K562 (cell line): ENCODE measurements at regions not wholly inside any gene's neighbourhood (a gene's known extent, or its start where the extent isn't known, plus 50 kb on each side); places are given as distances from the start of the nearest gene placed in this dataset.
A peak's percentile ranks its signal among the peaks of the same experiment; 100 is the strongest.

Experiments
- DACH1 ChIP-seq: fragments of 450-650 bp; IDR thresholded peaks from 2 replicates; pipeline ENCODE4 v1.6.1; 2018; ENCODE audit not compliant: partially characterized antibody
- PTBP1 ChIP-seq: fragments of 200-400 bp; formaldehyde crosslinking; IDR thresholded peaks from 2 replicates; pipeline ENCODE4 v1.6.1; 2017; ENCODE audit warnings: low read depth, low read length
- PTRF ChIP-seq: fragments of 450-650 bp; IDR thresholded peaks from 2 replicates; pipeline ENCODE4 v1.6.1; 2016; ENCODE audit warnings: mild to moderate bottlenecking, missing genetic modification characterization, missing compliant biosample characterization
- TEAD1 ChIP-seq, 2 experiments: fragments of 450-650 bp in 1 of 2; sonication (generic) in 1 of 2; formaldehyde crosslinking; IDR thresholded peaks; 2 replicates each; pipeline versions ENCODE4 v1.4.0 to v1.8.0; 2020 to 2022; ENCODE audit warnings: mild to moderate bottlenecking in 2 of 2, missing genetic modification reagents in 1 of 2
- ZNF175 ChIP-seq: fragments of 200-800 bp; sonication (Bioruptor generic); IDR thresholded peaks from 2 replicates; pipeline ENCODE4 v1.6.1; 2016; ENCODE audit warnings: low read depth, mild to moderate bottlenecking, missing genetic modification characterization, missing compliant biosample characterization
- ZNF583 ChIP-seq: fragments of 250-450 bp; sonication (Bioruptor Pico); IDR thresholded peaks from 2 replicates; pipeline ENCODE4 v1.4.0; 2020
- TF ChIP-seq, protein P1 (sequence below): fragments of 450-650 bp; IDR thresholded peaks from 2 replicates; pipeline ENCODE4 v1.6.1; 2016; ENCODE audit warnings: low read depth
- TF ChIP-seq, protein P2 (sequence below): fragments of 450-650 bp; IDR thresholded peaks from 2 replicates; pipeline ENCODE4 v1.6.1; 2018; ENCODE audit warnings: mild to moderate bottlenecking, low read depth; ENCODE audit not compliant: partially characterized antibody
- TF ChIP-seq, protein P3 (sequence below): fragments of 450-650 bp; IDR thresholded peaks from one replicate; pipeline ENCODE4 v1.6.1; 2018; ENCODE audit warnings: mild to moderate bottlenecking, moderate library complexity; ENCODE audit not compliant: partially characterized antibody
- TF ChIP-seq, protein P4 (sequence below): fragments of 450-650 bp; conservative IDR thresholded peaks from 2 replicates; pipeline ENCODE4 v1.6.1; 2016; ENCODE audit warnings: missing genetic modification characterization, low read depth, mild to moderate bottlenecking, control low read depth, missing compliant biosample characterization
- TF ChIP-seq, protein P5 (sequence below): fragments of 450-650 bp; formaldehyde crosslinking; IDR thresholded peaks from 2 replicates; pipeline ENCODE4 v1.4.0; 2022; ENCODE audit warnings: mild to moderate bottlenecking, moderate library complexity

DNA sequence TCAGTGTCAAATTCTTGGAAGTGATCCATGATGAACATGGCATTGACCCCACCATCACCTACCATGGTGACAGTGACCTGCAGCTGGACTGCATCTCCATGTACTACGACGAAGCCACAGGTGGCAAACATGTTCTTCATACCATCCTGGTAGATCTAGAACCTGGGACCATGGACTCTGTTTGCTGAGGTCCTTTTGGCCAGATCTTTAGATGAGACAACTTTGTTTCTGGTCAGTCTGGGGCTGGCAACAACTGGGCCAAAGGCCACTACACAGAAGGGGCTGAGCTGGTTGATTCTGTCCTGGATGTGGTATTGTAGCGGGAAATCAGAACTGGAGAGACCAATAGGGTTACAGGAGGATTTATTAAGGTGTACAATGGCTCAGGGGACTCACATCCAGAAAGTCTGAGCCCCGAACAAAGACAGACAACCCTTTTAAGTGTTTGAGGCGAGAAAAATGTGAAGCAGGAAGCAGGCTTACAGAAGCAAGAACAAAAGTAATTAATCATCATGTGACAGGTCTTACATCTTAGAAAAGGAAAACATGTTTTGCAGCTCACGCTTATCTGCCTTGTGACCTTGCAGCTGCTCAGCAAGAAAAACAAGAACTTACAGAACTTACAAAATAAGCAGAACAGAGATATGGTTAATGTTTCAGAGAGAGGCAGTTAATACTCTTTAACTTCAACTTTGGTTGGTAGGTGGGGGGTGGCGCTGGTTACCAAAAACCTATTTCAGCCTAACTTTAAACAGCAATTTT is 58.8 kb upstream of the MOCS1 start (continued):
- TF ChIP-seq, protein P1, sequence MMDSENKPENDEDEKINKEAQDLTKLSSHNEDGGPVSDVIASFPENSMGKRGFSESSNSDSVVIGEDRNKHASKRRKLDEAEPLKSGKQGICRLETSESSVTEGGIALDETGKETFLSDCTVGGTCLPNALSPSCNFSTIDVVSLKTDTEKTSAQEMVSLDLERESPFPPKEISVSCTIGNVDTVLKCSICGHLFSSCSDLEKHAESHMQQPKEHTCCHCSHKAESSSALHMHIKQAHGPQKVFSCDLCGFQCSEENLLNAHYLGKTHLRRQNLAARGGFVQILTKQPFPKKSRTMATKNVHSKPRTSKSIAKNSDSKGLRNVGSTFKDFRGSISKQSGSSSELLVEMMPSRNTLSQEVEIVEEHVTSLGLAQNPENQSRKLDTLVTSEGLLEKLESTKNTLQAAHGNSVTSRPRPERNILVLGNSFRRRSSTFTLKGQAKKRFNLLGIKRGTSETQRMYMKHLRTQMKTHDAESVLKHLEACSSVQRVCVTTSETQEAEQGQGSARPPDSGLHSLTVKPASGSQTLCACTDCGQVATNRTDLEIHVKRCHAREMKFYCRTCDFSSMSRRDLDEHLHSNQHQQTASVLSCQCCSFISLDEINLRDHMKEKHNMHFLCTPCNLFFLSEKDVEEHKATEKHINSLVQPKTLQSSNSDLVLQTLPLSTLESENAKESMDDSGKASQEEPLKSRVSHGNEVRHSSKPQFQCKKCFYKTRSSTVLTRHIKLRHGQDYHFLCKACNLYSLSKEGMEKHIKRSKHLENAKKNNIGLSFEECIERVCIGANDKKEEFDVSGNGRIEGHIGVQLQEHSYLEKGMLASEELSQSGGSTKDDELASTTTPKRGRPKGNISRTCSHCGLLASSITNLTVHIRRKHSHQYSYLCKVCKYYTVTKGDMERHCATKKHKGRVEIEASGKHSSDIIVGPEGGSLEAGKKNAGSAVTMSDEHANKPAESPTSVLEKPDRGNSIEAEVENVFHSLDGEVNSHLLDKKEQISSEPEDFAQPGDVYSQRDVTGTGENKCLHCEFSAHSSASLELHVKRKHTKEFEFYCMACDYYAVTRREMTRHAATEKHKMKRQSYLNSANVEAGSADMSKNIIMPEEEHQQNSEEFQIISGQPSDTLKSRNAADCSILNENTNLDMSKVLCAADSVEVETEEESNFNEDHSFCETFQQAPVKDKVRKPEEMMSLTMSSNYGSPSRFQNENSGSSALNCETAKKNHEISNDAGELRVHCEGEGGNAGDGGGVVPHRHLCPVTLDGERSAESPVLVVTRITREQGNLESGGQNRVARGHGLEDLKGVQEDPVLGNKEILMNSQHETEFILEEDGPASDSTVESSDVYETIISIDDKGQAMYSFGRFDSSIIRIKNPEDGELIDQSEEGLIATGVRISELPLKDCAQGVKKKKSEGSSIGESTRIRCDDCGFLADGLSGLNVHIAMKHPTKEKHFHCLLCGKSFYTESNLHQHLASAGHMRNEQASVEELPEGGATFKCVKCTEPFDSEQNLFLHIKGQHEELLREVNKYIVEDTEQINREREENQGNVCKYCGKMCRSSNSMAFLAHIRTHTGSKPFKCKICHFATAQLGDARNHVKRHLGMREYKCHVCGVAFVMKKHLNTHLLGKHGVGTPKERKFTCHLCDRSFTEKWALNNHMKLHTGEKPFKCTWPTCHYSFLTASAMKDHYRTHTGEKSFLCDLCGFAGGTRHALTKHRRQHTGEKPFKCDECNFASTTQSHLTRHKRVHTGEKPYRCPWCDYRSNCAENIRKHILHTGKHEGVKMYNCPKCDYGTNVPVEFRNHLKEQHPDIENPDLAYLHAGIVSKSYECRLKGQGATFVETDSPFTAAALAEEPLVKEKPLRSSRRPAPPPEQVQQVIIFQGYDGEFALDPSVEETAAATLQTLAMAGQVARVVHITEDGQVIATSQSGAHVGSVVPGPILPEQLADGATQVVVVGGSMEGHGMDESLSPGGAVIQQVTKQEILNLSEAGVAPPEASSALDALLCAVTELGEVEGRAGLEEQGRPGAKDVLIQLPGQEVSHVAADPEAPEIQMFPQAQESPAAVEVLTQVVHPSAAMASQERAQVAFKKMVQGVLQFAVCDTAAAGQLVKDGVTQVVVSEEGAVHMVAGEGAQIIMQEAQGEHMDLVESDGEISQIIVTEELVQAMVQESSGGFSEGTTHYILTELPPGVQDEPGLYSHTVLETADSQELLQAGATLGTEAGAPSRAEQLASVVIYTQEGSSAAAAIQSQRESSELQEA = no peak
- TF ChIP-seq, protein P2, sequence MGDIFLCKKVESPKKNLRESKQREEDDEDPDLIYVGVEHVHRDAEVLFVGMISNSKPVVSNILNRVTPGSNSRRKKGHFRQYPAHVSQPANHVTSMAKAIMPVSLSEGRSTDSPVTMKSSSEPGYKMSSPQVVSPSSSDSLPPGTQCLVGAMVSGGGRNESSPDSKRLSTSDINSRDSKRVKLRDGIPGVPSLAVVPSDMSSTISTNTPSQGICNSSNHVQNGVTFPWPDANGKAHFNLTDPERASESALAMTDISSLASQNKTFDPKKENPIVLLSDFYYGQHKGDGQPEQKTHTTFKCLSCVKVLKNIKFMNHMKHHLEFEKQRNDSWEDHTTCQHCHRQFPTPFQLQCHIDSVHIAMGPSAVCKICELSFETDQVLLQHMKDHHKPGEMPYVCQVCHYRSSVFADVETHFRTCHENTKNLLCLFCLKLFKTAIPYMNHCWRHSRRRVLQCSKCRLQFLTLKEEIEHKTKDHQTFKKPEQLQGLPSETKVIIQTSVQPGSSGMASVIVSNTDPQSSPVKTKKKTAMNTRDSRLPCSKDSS = peak; percentile 94
- TF ChIP-seq, protein P3, sequence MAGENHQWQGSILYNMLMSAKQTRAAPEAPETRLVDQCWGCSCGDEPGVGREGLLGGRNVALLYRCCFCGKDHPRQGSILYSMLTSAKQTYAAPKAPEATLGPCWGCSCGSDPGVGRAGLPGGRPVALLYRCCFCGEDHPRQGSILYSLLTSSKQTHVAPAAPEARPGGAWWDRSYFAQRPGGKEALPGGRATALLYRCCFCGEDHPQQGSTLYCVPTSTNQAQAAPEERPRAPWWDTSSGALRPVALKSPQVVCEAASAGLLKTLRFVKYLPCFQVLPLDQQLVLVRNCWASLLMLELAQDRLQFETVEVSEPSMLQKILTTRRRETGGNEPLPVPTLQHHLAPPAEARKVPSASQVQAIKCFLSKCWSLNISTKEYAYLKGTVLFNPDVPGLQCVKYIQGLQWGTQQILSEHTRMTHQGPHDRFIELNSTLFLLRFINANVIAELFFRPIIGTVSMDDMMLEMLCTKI = no peak
- TF ChIP-seq, protein P4, sequence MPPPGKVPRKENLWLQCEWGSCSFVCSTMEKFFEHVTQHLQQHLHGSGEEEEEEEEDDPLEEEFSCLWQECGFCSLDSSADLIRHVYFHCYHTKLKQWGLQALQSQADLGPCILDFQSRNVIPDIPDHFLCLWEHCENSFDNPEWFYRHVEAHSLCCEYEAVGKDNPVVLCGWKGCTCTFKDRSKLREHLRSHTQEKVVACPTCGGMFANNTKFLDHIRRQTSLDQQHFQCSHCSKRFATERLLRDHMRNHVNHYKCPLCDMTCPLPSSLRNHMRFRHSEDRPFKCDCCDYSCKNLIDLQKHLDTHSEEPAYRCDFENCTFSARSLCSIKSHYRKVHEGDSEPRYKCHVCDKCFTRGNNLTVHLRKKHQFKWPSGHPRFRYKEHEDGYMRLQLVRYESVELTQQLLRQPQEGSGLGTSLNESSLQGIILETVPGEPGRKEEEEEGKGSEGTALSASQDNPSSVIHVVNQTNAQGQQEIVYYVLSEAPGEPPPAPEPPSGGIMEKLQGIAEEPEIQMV (tag) = no peak
- TF ChIP-seq PTRF (tag) (no peak), PTBP1 (no peak), ZNF175 (CRISPR knock-in tag) (peak; percentile 62), TEAD1 (CRISPR knock-in tag; IDR thresholded peaks at IDR 0.05) (peak in 1 of 2 experiments; percentile 85; a peak in 2 of 4 replicates), ZNF583 (CRISPR knock-in tag) (peak; percentile 83), DACH1 (no peak)
- TF ChIP-seq, protein P5, sequence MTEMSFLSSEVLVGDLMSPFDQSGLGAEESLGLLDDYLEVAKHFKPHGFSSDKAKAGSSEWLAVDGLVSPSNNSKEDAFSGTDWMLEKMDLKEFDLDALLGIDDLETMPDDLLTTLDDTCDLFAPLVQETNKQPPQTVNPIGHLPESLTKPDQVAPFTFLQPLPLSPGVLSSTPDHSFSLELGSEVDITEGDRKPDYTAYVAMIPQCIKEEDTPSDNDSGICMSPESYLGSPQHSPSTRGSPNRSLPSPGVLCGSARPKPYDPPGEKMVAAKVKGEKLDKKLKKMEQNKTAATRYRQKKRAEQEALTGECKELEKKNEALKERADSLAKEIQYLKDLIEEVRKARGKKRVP (CRISPR knock-in tag) = peak; percentile 19; the same call in 1 of the 2 replicates
